ENCODE measurements at regions not wholly inside any gene's neighbourhood (a gene's known extent, or its start where the extent isn't known, plus 50 kb on each side); places are given as distances from the start of the nearest gene placed in this dataset.

DNA sequence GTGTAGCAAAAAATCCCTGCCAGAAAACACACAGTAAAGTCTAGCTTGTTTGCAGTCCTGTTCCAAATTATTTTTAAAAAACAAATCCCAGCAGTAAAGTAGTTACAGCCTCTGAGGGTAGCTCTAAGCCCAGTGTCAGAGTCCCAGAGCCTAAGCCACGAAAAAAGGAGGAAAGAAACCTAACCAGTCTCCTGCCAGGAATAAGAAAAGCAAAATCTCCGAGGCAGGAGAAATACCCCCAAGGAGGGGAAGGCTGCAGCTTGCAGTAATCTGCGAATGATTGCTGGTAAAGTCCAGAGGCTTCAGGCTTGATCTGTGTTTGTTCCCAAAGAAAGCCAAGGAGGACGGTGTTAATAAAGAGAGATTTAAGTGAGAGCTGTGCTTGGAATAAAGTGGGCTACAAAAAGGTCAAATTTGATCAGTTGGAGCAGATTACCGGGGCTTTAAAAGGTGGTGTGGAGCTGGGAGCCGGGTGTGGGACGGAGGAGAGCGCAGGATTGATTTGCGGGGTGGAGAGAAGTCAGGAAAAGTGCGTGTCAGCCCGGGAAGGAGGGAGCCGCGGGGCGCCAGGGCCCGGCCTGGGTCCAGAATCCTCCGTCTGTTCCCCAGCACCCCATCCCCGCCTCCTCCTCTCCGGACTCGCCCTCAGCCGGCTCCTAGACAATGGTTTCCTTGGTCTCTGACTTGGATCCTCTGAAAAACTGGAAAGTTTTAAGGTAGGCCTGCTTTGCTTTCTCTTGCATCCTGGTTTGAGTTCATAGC lies 219.4 kb upstream of the CELF2 start:
- Histone ChIP-seq H3K27me3 (ENCODE audit: control insufficient read depth in 1 of 2, insufficient read depth in 2 of 2, low read length in 2 of 2) (no peaks in the 10 kb centered on the region), H3K9me3 (ENCODE audit: control insufficient read depth in 1 of 2, insufficient read depth in 1 of 2, low read length in 2 of 2) (peaks cover 0 to 6% of the 10 kb centered on the region in 2 experiments), H3K4me1 (ENCODE audit: insufficient read depth, low read length) (no peaks in the 10 kb centered on the region), H3K27ac (ENCODE audit: low read depth in 1 of 2, low read length in 2 of 2) (no peak overlapping the region), H3K36me3 (ENCODE audit: insufficient read depth, low read length) (no peaks in the 10 kb centered on the region), H3K4me3 (ENCODE audit: low read length) (no peak overlapping the region)
- no peak overlapping the region for H3K27ac Mint-ChIP-seq
- H3K4me1 Mint-ChIP-seq (ENCODE audit: low read depth), result no peaks in the 10 kb centered on the region
- no peak overlapping the region for H3K4me3 Mint-ChIP-seq
- DNase-seq (no peak), ATAC-seq (ENCODE audit: poor library complexity) (no peak)
- intact Hi-C loops (cut with DNase I, micrococcal nuclease), result no loop called here
- H3K36me3 Mint-ChIP-seq (ENCODE audit: low read depth), result no peaks in the 10 kb centered on the region
- TF ChIP-seq, protein P1, sequence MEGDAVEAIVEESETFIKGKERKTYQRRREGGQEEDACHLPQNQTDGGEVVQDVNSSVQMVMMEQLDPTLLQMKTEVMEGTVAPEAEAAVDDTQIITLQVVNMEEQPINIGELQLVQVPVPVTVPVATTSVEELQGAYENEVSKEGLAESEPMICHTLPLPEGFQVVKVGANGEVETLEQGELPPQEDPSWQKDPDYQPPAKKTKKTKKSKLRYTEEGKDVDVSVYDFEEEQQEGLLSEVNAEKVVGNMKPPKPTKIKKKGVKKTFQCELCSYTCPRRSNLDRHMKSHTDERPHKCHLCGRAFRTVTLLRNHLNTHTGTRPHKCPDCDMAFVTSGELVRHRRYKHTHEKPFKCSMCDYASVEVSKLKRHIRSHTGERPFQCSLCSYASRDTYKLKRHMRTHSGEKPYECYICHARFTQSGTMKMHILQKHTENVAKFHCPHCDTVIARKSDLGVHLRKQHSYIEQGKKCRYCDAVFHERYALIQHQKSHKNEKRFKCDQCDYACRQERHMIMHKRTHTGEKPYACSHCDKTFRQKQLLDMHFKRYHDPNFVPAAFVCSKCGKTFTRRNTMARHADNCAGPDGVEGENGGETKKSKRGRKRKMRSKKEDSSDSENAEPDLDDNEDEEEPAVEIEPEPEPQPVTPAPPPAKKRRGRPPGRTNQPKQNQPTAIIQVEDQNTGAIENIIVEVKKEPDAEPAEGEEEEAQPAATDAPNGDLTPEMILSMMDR (IDR thresholded peaks at IDR 0.05), result no peak
- ChIA-PET POLR2A (no interaction called here), CTCF (no interaction called here)
- H3K9me3 Mint-ChIP-seq, result peaks cover 2% of the 10 kb centered on the region
- peaks cover 29% of the 10 kb centered on the region for H3K27me3 Mint-ChIP-seq

DNA sequence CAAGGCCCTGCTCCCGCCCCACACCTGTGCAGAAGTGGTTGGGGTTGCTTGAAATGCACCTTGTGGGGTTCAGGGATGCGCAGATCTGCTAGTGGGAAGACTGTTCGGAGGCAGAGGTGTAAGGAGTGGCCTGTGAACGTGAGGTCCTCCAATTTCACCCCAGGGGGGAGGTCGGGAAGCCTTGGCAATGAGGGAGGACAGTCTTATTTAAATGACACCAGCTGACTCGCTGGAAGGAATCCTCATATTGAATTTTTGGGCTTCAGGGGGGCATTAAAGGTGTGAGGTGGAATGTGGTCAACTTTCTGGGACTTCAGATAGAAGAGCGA lies 218.8 kb upstream of the CELF2 start:
- Histone ChIP-seq H3K9me3 (ENCODE audit: control insufficient read depth in 1 of 2, insufficient read depth in 1 of 2, low read length in 2 of 2) (peaks cover 0 to 6% of the 10 kb centered on the region in 2 experiments), H3K4me3 (ENCODE audit: low read length) (no peak overlapping the region), H3K4me1 (ENCODE audit: insufficient read depth, low read length) (no peaks in the 10 kb centered on the region), H3K27me3 (ENCODE audit: control insufficient read depth in 1 of 2, insufficient read depth in 2 of 2, low read length in 2 of 2) (no peaks in the 10 kb centered on the region), H3K36me3 (ENCODE audit: insufficient read depth, low read length) (no peaks in the 10 kb centered on the region), H3K27ac (ENCODE audit: low read depth in 1 of 2, low read length in 2 of 2) (no peak overlapping the region)
- TF ChIP-seq, protein P1 (IDR thresholded peaks at IDR 0.05), result no peak
- CTCF ChIA-PET, result no interaction called here
- POLR2A ChIA-PET, result no interaction called here
- DNase-seq (no peak), ATAC-seq (ENCODE audit: poor library complexity) (no peak)
- Mint-ChIP-seq H3K4me1 (ENCODE audit: low read depth) (no peaks in the 10 kb centered on the region), H3K27me3 (peaks cover 27% of the 10 kb centered on the region), H3K9me3 (peaks cover 2% of the 10 kb centered on the region), H3K27ac (no peak overlapping the region), H3K4me3 (no peak overlapping the region), H3K36me3 (ENCODE audit: low read depth) (no peaks in the 10 kb centered on the region)
- intact Hi-C loops (cut with DNase I, micrococcal nuclease), result no loop called here

DNA sequence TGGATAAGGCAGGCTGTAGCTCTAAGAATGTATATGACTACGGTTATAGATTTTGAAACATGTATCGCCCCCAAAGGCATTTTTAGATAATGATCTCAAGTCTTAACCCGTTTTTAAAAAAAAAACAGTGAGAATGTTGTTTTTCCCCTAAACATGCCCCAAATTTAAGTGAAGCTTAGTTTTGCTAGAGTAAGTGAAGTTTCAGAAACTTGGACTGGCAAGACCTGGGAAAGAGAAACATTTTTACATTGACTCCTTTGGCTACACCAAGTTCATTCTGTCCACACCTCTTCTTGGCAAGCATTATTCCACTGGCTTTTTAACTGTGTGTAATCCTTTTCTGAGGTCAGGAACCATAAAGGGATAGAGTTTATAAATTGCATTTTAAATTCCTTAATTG lies 216.7 kb upstream of the CELF2 start:
- no peak overlapping the region for H3K27ac ChIP-seq (ENCODE audit: low read depth in 1 of 2, low read length in 2 of 2)
- H3K4me3 ChIP-seq (ENCODE audit: low read length), result no peak overlapping the region
- no peak overlapping the region for H3K27ac Mint-ChIP-seq
- no peak for ATAC-seq (ENCODE audit: poor library complexity)
- CTCF ChIA-PET, result no interaction called here
- peaks cover 12% of the 10 kb centered on the region for H3K27me3 Mint-ChIP-seq
- H3K4me1 ChIP-seq (ENCODE audit: insufficient read depth, low read length), result no peaks in the 10 kb centered on the region
- peaks cover 2% of the 10 kb centered on the region for H3K9me3 Mint-ChIP-seq
- H3K27me3 ChIP-seq (ENCODE audit: control insufficient read depth in 1 of 2, insufficient read depth in 2 of 2, low read length in 2 of 2), result no peaks in the 10 kb centered on the region
- H3K36me3 Mint-ChIP-seq (ENCODE audit: low read depth), result no peaks in the 10 kb centered on the region
- H3K36me3 ChIP-seq (ENCODE audit: insufficient read depth, low read length), result no peaks in the 10 kb centered on the region
- H3K4me1 Mint-ChIP-seq (ENCODE audit: low read depth), result no peaks in the 10 kb centered on the region
- TF ChIP-seq, protein P1 (IDR thresholded peaks at IDR 0.05), result no peak
- no peak overlapping the region for H3K4me3 Mint-ChIP-seq
- intact Hi-C loops (cut with DNase I, micrococcal nuclease), result no loop called here
- peaks cover 0 to 6% of the 10 kb centered on the region in 2 experiments for H3K9me3 ChIP-seq (ENCODE audit: control insufficient read depth in 1 of 2, insufficient read depth in 1 of 2, low read length in 2 of 2)
- POLR2A ChIA-PET, result no interaction called here
- DNase-seq, result no peak

Data from CD4-positive, alpha-beta T cell (primary cell).